Fibroblast of skin of abdomen (primary cell): ENCODE measurements at regions not wholly inside any gene's neighbourhood (a gene's known extent, or its start where the extent isn't known, plus 50 kb on each side); places are given as distances from the start of the nearest gene placed in this dataset.

Experiments used
- DNase-seq: peaks from one replicate; pipeline ENCODE4 v3.0.0-alpha.2; 2013

GRCh38 chr2:134770702-134771101 is 51.9 kb upstream of the TMEM163 start:
- no peak for DNase-seq

GRCh38 chr2:134771313-134771801 is 52.6 kb upstream of the TMEM163 start:
- no peak for DNase-seq

- DNase-seq = no peak
Observed at GRCh38 chr2:134772493-134773169, 53.8 kb upstream of the TMEM163 start.

GRCh38 chr2:134773335-134773734 is 54.5 kb upstream of the TMEM163 start:
- no peak for DNase-seq

GRCh38 chr2:134773759-134774742 is 55.3 kb upstream of the TMEM163 start:
- no peak for DNase-seq

- no peak for DNase-seq
Observed at GRCh38 chr2:134774786-134775641, 56.2 kb upstream of the TMEM163 start.

- DNase-seq = no peak
Observed at GRCh38 chr2:134776836-134777235, 58.0 kb upstream of the TMEM163 start.

- DNase-seq = no peak
Observed at GRCh38 chr2:134777593-134777992, 58.8 kb upstream of the TMEM163 start.

GRCh38 chr2:134778372-134778771 is 59.6 kb upstream of the TMEM163 start:
- DNase-seq = no peak

GRCh38 chr2:134780972-134781371 is 57.4 kb upstream of the ACMSD start:
- no peak for DNase-seq

GRCh38 chr2:134782107-134782506 is 56.3 kb upstream of the ACMSD start:
- no peak for DNase-seq

GRCh38 chr2:134782792-134783191 is 55.6 kb upstream of the ACMSD start:
- peak; percentile 34 for DNase-seq

- DNase-seq = no peak
Observed at GRCh38 chr2:134783912-134784311, 54.5 kb upstream of the ACMSD start.

- DNase-seq = no peak
Observed at GRCh38 chr2:134785659-134786430, 52.6 kb upstream of the ACMSD start.

- DNase-seq = no peak
Observed at GRCh38 chr2:134788417-134788816, 50.0 kb upstream of the ACMSD start.
